Aorta (tissue), 5 donors: ENCODE measurements at regions not wholly inside any gene's neighbourhood (a gene's known extent, or its start where the extent isn't known, plus 50 kb on each side); places are given as distances from the start of the nearest gene placed in this dataset.
"Not testable (repeated sequence)": the region's sequence is repeated elsewhere in the genome, so short reads cannot be mapped to it uniquely, and the experiment has no call there.

Source experiments
- ATAC-seq: fragments of 200-7000 bp; cut with Tn5 transposase; one replicate; pipeline ENCODE4 v1.9.1; 2022; ENCODE audit warnings: moderate library complexity; ENCODE audit not compliant: low FRiP score
- DNase-seq, 2 donors: peaks; one replicate each; pipeline ENCODE4 v3.0.0-alpha.2; 2020
- H3K27ac ChIP-seq, 2 donors: one replicate each; pipeline ENCODE4 v1.5.1; 2013; ENCODE audit warnings: low read length in 2 of 2, mild to moderate bottlenecking in 2 of 2, moderate library complexity in 2 of 2, control low read depth in 1 of 2, inconsistent platforms in 1 of 2, low read depth in 1 of 2
- H3K27me3 ChIP-seq, 2 donors: one replicate each; pipeline ENCODE4 v1.6.1; 2013; ENCODE audit warnings: control low read depth in 1 of 2, low read length in 1 of 2, mild to moderate bottlenecking in 1 of 2, moderate library complexity in 1 of 2; ENCODE audit not compliant: insufficient read depth in 2 of 2, control insufficient read depth in 1 of 2
- H3K36me3 ChIP-seq, 2 donors: one replicate each; pipeline ENCODE4 v1.6.1; 2013; ENCODE audit warnings: control low read depth in 1 of 2, low read length in 1 of 2, mild to moderate bottlenecking in 1 of 2; ENCODE audit not compliant: insufficient read depth in 2 of 2, control insufficient read depth in 1 of 2
- H3K4me1 ChIP-seq, 2 donors: one replicate each; pipeline ENCODE4 v1.6.1; 2013; ENCODE audit warnings: low read length in 2 of 2, control low read depth in 1 of 2, mild to moderate bottlenecking in 1 of 2, moderate library complexity in 1 of 2; ENCODE audit not compliant: insufficient read depth in 2 of 2, control insufficient read depth in 1 of 2
- H3K4me3 ChIP-seq, 2 donors: one replicate each; pipeline ENCODE4 v1.5.1; 2013; ENCODE audit warnings: low read length in 2 of 2, control low read depth in 1 of 2, mild to moderate bottlenecking in 1 of 2
- H3K9me3 ChIP-seq: one replicate; pipeline ENCODE4 v1.6.1; 2013; ENCODE audit warnings: mild to moderate bottlenecking, low read length; ENCODE audit not compliant: control insufficient read depth
- WGBS, 2 donors: extraction: QIAGEN DNeasy Blood & Tissue Kit; methylation state at CpG; one replicate each; pipeline ENCODE4 v1.1.7; 2013; 5-methylcytosine and 5-hydroxymethylcytosine counted together
- intact Hi-C, 2 donors: fragments of 100-400 bp; cut with DNase I; formaldehyde crosslinking; loops; one replicate each; pipeline versions ENCODE4 v1.14.2 to v1.15.0; 2022
- donor health status: healthy with polysubstance abuse.
- donor health status: Bipolar disorder and iron deficiency.
- donor health status: DM: no; HTN: no; CAD: no.
- donor health status: DM: no; HTN: no; CAD: no.
- donor health status: DM: yes; HTN: yes; CAD: no.

GRCh38 chr16:70043538-70044067 lies 70.5 kb upstream of the PDPR start:
- H3K27ac ChIP-seq, intact Hi-C loops, DNase-seq, H3K4me3 ChIP-seq, H3K9me3 ChIP-seq, H3K36me3 ChIP-seq, H3K27me3 ChIP-seq, H3K4me1 ChIP-seq: not testable (repeated sequence)
- 35 to 36% methylated on average over 5 to 7 of the region's 7 CpGs for WGBS, 2 donors
- ATAC-seq, result peak; percentile 26

DNA sequence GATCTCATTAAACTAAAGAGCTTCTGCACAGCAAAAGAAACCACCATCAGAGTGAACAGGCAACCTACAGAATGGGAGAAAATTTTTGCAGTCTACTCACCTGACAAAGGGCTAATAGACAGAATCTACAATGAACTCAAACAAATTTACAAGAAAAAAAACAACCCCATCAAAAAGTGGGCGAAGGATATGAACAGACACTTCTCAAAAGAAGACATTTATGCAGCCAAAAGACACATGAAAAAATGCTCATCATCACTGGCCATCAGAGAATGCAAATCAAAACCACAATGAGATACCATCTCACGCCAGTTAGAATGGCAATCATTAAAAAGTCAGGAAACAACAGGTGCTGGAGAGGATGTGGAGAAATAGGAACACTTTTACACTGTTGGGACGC lies 67.6 kb upstream of the PDPR start:
- H3K4me3 ChIP-seq, H3K27me3 ChIP-seq, H3K36me3 ChIP-seq, H3K4me1 ChIP-seq, intact Hi-C loops, H3K27ac ChIP-seq, DNase-seq, H3K9me3 ChIP-seq, ATAC-seq: not testable (repeated sequence)
- 88 to 100% methylated on average over 1 of the region's 3 CpGs for WGBS, 2 donors

- WGBS, 2 donors, result 67 to 74% methylated on average over 3 of the region's 3 CpGs
- DNase-seq, H3K4me1 ChIP-seq, intact Hi-C loops, H3K9me3 ChIP-seq, H3K36me3 ChIP-seq, ATAC-seq, H3K4me3 ChIP-seq, H3K27ac ChIP-seq, H3K27me3 ChIP-seq: not testable (repeated sequence)
Observed at GRCh38 chr16:70048083-70048482, 66.0 kb upstream of the PDPR start.

DNA sequence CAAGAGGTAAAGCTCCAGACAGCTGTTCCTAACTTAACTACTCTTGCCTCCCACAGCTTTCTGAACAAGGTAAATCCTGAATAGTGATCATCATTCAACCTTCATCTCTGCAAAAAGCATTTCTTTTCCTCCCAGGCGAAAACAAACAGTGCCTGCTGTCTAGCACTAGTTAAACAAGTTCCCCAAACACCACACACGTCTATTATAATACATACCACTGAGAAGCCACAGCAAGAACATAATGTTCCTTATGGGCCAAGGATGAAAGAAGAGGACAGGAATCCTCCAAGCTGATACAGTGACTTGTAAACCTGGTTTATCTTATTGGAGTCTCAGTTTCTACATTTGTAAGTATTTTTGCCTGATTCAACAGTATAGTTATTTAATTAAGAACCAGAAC lies 56.1 kb upstream of the PDPR start:
- H3K27me3 ChIP-seq, H3K4me1 ChIP-seq, DNase-seq, intact Hi-C loops, ATAC-seq, H3K4me3 ChIP-seq, H3K36me3 ChIP-seq, H3K9me3 ChIP-seq, H3K27ac ChIP-seq: not testable (repeated sequence)
- WGBS, 2 donors, result 5% methylated on average over 1 of the region's 2 CpGs; no CpG with 5 or more reads in 1 of the 2 donors

DNA sequence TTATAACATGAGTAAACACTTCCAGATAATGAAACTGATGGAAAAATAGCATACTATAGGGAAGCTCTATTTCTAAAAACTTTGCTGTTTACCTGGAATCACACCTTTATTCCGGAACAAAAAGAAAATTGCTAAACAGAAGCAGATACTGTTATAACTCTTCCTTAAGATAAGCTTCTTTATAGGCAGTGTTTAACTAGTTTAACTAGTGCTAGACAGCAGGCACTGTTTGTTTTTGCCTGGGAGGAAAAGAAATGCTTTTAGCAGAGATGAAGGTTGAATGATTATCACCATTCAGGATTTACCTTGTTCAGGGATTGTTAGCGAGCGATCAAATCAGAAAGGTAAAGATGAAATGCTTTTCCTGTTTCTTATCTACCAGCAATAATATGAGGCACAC lies 54.7 kb upstream of the PDPR start:
- H3K27me3 ChIP-seq, H3K4me1 ChIP-seq, H3K27ac ChIP-seq, ATAC-seq, H3K36me3 ChIP-seq, intact Hi-C loops, H3K9me3 ChIP-seq, DNase-seq, H3K4me3 ChIP-seq: not testable (repeated sequence)
- 91 to 92% methylated on average over 3 of the region's 3 CpGs for WGBS, 2 donors

- DNase-seq, H3K27ac ChIP-seq, H3K9me3 ChIP-seq, H3K36me3 ChIP-seq, H3K4me1 ChIP-seq, ATAC-seq, H3K4me3 ChIP-seq, intact Hi-C loops, H3K27me3 ChIP-seq: not testable (repeated sequence)
- WGBS, 2 donors, result 76 to 80% methylated on average over 8 of the region's 8 CpGs
Observed at GRCh38 chr16:70060521-70061027, 53.6 kb upstream of the PDPR start.

GRCh38 chr16:70061671-70062218 lies 52.4 kb upstream of the PDPR start:
- intact Hi-C loops, DNase-seq, ATAC-seq, H3K27me3 ChIP-seq, H3K27ac ChIP-seq, H3K4me1 ChIP-seq, H3K4me3 ChIP-seq, H3K9me3 ChIP-seq, H3K36me3 ChIP-seq: not testable (repeated sequence)
- 47 to 48% methylated on average over 7 of the region's 7 CpGs for WGBS, 2 donors

DNA sequence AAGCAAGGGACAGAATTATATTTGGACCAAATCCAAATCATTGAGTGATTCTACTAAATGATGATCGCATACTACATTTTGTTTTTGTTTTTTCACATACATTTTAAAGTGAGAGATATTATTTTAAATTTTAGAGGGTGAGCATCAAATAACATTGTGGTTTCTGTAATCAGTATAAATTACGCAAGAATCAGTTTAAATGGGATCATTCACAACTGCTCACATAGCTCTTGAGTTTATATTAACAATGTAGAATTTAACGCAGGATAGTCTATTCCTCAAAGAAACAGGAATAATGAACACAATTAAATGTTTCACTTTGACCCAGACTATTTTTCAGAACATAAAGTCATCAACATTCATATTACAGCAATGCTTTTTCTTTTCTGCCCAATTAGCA lies 51.2 kb upstream of the PDPR start:
- H3K4me3 ChIP-seq, ATAC-seq, H3K36me3 ChIP-seq, H3K27me3 ChIP-seq, H3K4me1 ChIP-seq, H3K27ac ChIP-seq, H3K9me3 ChIP-seq, DNase-seq, intact Hi-C loops: not testable (repeated sequence)
- WGBS, 2 donors, result 83 to 85% methylated on average over 3 of the region's 3 CpGs
